HG03460 (cell line): ENCODE measurements at regions not wholly inside any gene's neighbourhood (a gene's known extent, or its start where the extent isn't known, plus 50 kb on each side); places are given as distances from the start of the nearest gene placed in this dataset.

Experiments used
- ATAC-seq: cut with Tn5 transposase; IDR thresholded peaks from one replicate; pipeline ENCODE4 v1.9.1; 2021; ENCODE audit not compliant: unreplicated experiment

DNA sequence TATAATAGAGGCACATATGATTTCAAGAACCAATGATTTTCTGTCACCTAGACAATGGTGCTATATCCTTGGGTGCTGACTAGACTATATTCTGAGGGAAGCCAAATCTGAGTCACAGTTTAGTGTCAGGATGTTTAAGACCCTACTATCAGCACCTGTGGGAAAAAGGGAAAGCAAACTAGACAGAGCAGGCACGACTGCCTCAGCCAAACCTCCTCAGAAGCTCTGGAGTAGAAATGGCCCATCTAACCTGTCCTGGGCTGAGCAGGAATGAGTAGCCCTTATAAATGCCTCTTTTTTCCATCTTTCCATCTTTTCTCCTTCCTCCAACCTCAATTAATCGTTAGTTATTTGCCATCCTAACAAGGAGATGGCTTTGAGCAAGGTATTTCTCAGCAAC lies 80.4 kb upstream of the TECRL start:
- no peak for ATAC-seq

DNA sequence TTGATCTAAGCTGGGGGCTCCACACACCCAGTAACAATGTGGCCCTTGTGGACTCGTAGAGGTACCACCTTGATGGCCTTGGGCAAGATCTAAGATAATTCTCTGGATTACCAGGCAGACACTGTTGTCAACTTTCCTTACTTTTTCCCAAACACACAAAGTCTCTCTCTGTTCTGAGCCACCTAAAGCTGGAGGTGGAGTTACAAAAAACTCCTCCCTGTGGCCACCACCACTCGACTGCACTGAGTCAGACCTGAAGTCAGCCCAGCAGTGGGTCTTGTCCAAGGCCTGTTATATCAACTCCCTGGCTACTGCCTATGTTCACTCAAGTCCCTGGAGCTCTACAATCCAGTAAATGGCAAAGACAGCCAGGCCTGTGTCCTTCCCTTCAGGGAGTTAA lies 70.1 kb upstream of the TECRL start:
- ATAC-seq, result no peak

DNA sequence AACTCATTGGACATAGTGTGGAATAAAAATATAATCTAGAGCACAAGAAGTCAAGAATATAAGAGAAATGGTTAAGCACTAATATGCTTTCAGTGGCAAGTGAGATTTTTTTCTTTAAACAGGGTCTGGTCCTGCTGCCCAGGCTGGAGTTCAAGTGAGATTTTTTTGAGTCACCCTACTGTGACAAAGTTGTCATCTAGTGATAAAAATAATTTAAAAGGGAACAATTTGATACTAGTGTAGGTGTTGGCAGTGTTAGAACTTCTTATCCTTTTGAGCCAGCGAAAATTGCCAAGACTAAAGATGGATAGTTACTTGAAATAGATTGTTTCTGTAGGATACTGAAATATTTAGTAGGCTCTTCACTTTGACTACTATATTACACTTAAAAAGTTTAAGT lies 67.9 kb upstream of the TECRL start:
- ATAC-seq, result no peak

DNA sequence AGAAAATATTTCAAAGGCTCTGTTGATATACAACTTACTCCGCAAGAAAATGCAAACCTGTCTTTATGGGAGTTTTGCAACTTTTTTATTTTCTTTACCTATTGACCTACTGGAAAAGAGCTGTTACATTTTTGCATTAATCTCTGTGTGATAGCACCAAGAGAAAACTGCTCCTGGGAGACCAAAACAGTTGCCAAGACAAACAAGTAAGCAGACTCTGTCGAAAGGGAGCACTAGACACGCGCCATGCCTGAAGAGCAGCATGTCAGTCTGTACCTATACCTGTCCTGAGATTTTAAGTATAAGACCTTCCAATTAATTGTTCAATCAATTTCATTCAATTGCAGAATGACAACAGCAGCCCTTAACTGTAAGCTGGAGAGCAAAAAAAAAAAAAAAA lies 56.0 kb upstream of the TECRL start:
- no peak for ATAC-seq

DNA sequence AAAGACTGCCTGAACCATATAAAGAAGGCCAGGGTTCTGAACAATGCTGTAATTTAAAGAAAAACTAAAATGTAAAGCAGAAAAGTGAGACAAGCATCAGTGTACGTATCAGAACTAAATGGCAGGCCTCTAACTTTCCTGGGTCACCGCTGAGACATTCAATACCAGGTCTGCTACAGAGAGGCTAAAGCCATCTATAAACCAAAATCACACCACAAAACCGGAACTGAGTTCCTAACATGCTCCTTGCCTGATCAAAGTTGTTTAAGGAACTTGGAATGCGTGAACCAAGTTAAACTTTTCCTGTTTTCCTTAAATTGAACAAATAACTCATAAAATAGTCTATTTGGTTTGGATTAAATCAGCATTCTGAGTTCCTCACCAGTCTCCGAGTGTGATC lies 55.3 kb upstream of the TECRL start:
- ATAC-seq, result no peak
